ENCODE measurements at regions not wholly inside any gene's neighbourhood (a gene's known extent, or its start where the extent isn't known, plus 50 kb on each side); places are given as distances from the start of the nearest gene placed in this dataset.

GRCh38 chr5:5585751-5586341 is 163.4 kb downstream of the ICE1 start:
- TF ChIP-seq EZH2phosphoT487 (IDR thresholded peaks at IDR 0.05; ENCODE audit: insufficient read depth, low read depth): no peak
- no peak for TF ChIP-seq EZH2 (IDR thresholded peaks at IDR 0.05; ENCODE audit: insufficient read depth, poor library complexity, severe bottlenecking)

Measured in GM23248 (cell line).